Lung (tissue), 11 donors: ENCODE measurements at regions not wholly inside any gene's neighbourhood (a gene's known extent, or its start where the extent isn't known, plus 50 kb on each side); places are given as distances from the start of the nearest gene placed in this dataset.

Source experiments
- ATAC-seq: fragments of 200-7000 bp; cut with Tn5 transposase; one replicate; pipeline ENCODE4 v1.9.1; 2020; ENCODE audit warnings: moderate number of reproducible peaks; ENCODE audit not compliant: insufficient read depth, low FRiP score
- DNase-seq, 3 donors: peaks; one replicate each; pipeline ENCODE4 v3.0.0-alpha.2; 2013 to 2017
- H3K27ac ChIP-seq, 2 donors: one replicate each; pipeline ENCODE4 v1.5.1; 2013; ENCODE audit warnings: mild to moderate bottlenecking in 2 of 2, moderate library complexity in 2 of 2, control low read depth in 1 of 2, inconsistent platforms in 1 of 2, low read depth in 1 of 2, low read length in 1 of 2
- H3K27me3 ChIP-seq, 3 donors: one replicate each; pipeline ENCODE4 v1.5.1; 2013; ENCODE audit warnings: low read length in 2 of 3; ENCODE audit not compliant: control insufficient read depth in 3 of 3, insufficient read depth in 3 of 3
- H3K36me3 ChIP-seq, 4 donors: one replicate each; pipeline ENCODE4 v1.5.1; 2013; ENCODE audit warnings: low read length in 4 of 4, mild to moderate bottlenecking in 1 of 4, moderate library complexity in 1 of 4; ENCODE audit not compliant: control insufficient read depth in 4 of 4, insufficient read depth in 4 of 4
- H3K4me1 ChIP-seq, 5 donors: one replicate each; pipeline ENCODE4 v1.5.1; 2013; ENCODE audit warnings: low read length in 5 of 5, mild to moderate bottlenecking in 2 of 5, moderate library complexity in 1 of 5; ENCODE audit not compliant: control insufficient read depth in 5 of 5, insufficient read depth in 5 of 5
- H3K4me3 ChIP-seq: one replicate; pipeline ENCODE4 v1.5.1; 2013; ENCODE audit warnings: mild to moderate bottlenecking, control low read depth, moderate library complexity
- H3K9ac ChIP-seq, 2 donors: one replicate each; pipeline ENCODE4 v1.5.1; 2013; ENCODE audit warnings: low read length in 2 of 2, control low read depth in 1 of 2; ENCODE audit not compliant: insufficient read depth in 1 of 2
- H3K9me3 ChIP-seq, 4 donors: one replicate each; pipeline ENCODE4 v1.5.1; 2013; ENCODE audit warnings: low read length in 3 of 4, mild to moderate bottlenecking in 1 of 4, moderate library complexity in 1 of 4; ENCODE audit not compliant: control insufficient read depth in 4 of 4, insufficient read depth in 3 of 4
- CTCF ChIP-seq: IDR thresholded peaks from 2 replicates; pipeline ENCODE4 v1.5.1; 2012; ENCODE audit warnings: mild to moderate bottlenecking; ENCODE audit errors: control extremely low read depth, extremely low read depth
- WGBS, 2 donors: extraction: QIAGEN DNeasy Blood & Tissue Kit; methylation state at CpG; one replicate each; pipeline ENCODE4 v1.1.7; 2013; 5-methylcytosine and 5-hydroxymethylcytosine counted together
- donor health status: control.
- donor health status: control.
- donor health status: Bipolar disorder and iron deficiency.
- donor health status: healthy.
- donor health status: DM: yes; HTN: yes; CAD: no.

GRCh38 chr2:182477774-182478173 is 50.9 kb upstream of the PDE1A start:
- Histone ChIP-seq H3K36me3 (no peaks in the 10 kb centered on the region), H3K4me3 (no peak overlapping the region), H3K27ac (no peak overlapping the region), H3K4me1 (no peaks in the 10 kb centered on the region), H3K27me3 (no peaks in the 10 kb centered on the region), H3K9me3 (peaks cover 0 to 4% (median 0%) of the 10 kb centered on the region in 4 donors), H3K9ac (no peak overlapping the region)
- no peak for TF ChIP-seq CTCF
- DNase-seq (no peak), ATAC-seq (no peak)
- 74 to 77% methylated on average over 6 of the region's 6 CpGs for WGBS, 2 donors

GRCh38 chr2:182481676-182482075 is 54.8 kb upstream of the PDE1A start:
- ATAC-seq (no peak), DNase-seq (no peak)
- Histone ChIP-seq H3K36me3 (no peaks in the 10 kb centered on the region), H3K9ac (no peak overlapping the region), H3K27ac (no peak overlapping the region), H3K27me3 (no peaks in the 10 kb centered on the region), H3K4me1 (no peaks in the 10 kb centered on the region), H3K4me3 (no peak overlapping the region), H3K9me3 (no peaks in the 10 kb centered on the region)
- TF ChIP-seq CTCF, result no peak
- WGBS, 2 donors, result 90 to 95% methylated on average over 2 of the region's 2 CpGs

- H3K27me3 ChIP-seq, result no peaks in the 10 kb centered on the region
- no peak for DNase-seq
- no peak for TF ChIP-seq CTCF
- no peak overlapping the region for H3K27ac ChIP-seq
- H3K9me3 ChIP-seq, result no peaks in the 10 kb centered on the region
- H3K4me3 ChIP-seq, result no peak overlapping the region
- no peaks in the 10 kb centered on the region for H3K36me3 ChIP-seq
- 86 to 94% methylated on average over 2 of the region's 2 CpGs for WGBS, 2 donors
- H3K9ac ChIP-seq, result no peak overlapping the region
- ATAC-seq, result no peak
- H3K4me1 ChIP-seq, result no peaks in the 10 kb centered on the region
These were observed 55.7 kb upstream of the PDE1A start for GRCh38 chr2:182482511-182482910.

GRCh38 chr2:182496596-182496995 is 69.8 kb upstream of the PDE1A start:
- H3K9ac ChIP-seq, result no peak overlapping the region
- no peaks in the 10 kb centered on the region for H3K27me3 ChIP-seq
- H3K9me3 ChIP-seq, result no peaks in the 10 kb centered on the region
- no peak overlapping the region for H3K4me3 ChIP-seq
- ATAC-seq (no peak), DNase-seq (no peak)
- no peaks in the 10 kb centered on the region for H3K4me1 ChIP-seq
- H3K36me3 ChIP-seq, result no peaks in the 10 kb centered on the region
- H3K27ac ChIP-seq, result no peak overlapping the region
- WGBS, 2 donors, result 78 to 91% methylated on average over 2 of the region's 2 CpGs
- no peak for TF ChIP-seq CTCF
